IPS DF 6.9 (cell line): ENCODE measurements at regions not wholly inside any gene's neighbourhood (a gene's known extent, or its start where the extent isn't known, plus 50 kb on each side); places are given as distances from the start of the nearest gene placed in this dataset.

Experiments used
- DNase-seq: peaks from one replicate; pipeline ENCODE4 v3.0.0-alpha.2; 2013; ENCODE audit warnings: low read depth, low spot score
- H3K27ac ChIP-seq: one replicate; pipeline ENCODE4 v1.5.1; 2013; ENCODE audit warnings: low read length, control low read depth
- H3K27me3 ChIP-seq: 2 replicates; pipeline ENCODE4 v1.6.1; 2013; ENCODE audit warnings: mild to moderate bottlenecking, low read length; ENCODE audit not compliant: control insufficient read depth, insufficient read depth
- H3K36me3 ChIP-seq: 2 replicates; pipeline ENCODE4 v1.6.1; 2013; ENCODE audit warnings: low read length; ENCODE audit not compliant: control insufficient read depth, insufficient read depth
- H3K4me1 ChIP-seq: 2 replicates; pipeline ENCODE4 v1.6.1; 2013; ENCODE audit warnings: low read length; ENCODE audit not compliant: control insufficient read depth, insufficient read depth
- H3K4me3 ChIP-seq: 2 replicates; pipeline ENCODE4 v1.5.1; 2013; ENCODE audit warnings: mild to moderate bottlenecking, low read length
- H3K9me3 ChIP-seq: 2 replicates; pipeline ENCODE4 v1.6.1; 2013; ENCODE audit warnings: low read length, inconsistent platforms; ENCODE audit not compliant: control insufficient read depth, insufficient read depth
- WGBS: extraction: QIAGEN DNeasy Blood & Tissue Kit; methylation state at CpG from one replicate; pipeline ENCODE4 v1.1.7; 2013; ENCODE audit warnings: mixed read lengths, missing lambda C conversion rate; ENCODE audit not compliant: insufficient read length, insufficient coverage; 5-methylcytosine and 5-hydroxymethylcytosine counted together

- no peak for DNase-seq
- WGBS = no CpG with 5 or more reads among the region's 3 CpGs
These were observed 260.2 kb downstream of the TMX3 start for GRCh38 chr18:68454511-68455228.

GRCh38 chr18:68449292-68449691, 265.6 kb downstream of the TMX3 start:
- no peaks in the 10 kb centered on the region for H3K27me3 ChIP-seq
- no peaks in the 10 kb centered on the region for H3K9me3 ChIP-seq
- H3K4me3 ChIP-seq = no peak overlapping the region
- no peak overlapping the region for H3K27ac ChIP-seq
- no peaks in the 10 kb centered on the region for H3K36me3 ChIP-seq
- no peaks in the 10 kb centered on the region for H3K4me1 ChIP-seq
- WGBS = no CpG with 5 or more reads among the region's 2 CpGs
- DNase-seq = no peak

More at GRCh38 chr18:68454511-68455228, 260.2 kb downstream of the TMX3 start:
- H3K9me3 ChIP-seq = no peaks in the 10 kb centered on the region
- H3K27ac ChIP-seq = no peak overlapping the region
- H3K4me1 ChIP-seq = no peaks in the 10 kb centered on the region
- H3K36me3 ChIP-seq = no peaks in the 10 kb centered on the region
- H3K4me3 ChIP-seq = no peak overlapping the region
- no peaks in the 10 kb centered on the region for H3K27me3 ChIP-seq

GRCh38 chr18:68448736-68449135, 266.2 kb downstream of the TMX3 start:
- Histone ChIP-seq H3K27me3 (no peaks in the 10 kb centered on the region), H3K4me1 (no peaks in the 10 kb centered on the region), H3K27ac (no peak overlapping the region), H3K9me3 (no peaks in the 10 kb centered on the region), H3K4me3 (no peak overlapping the region), H3K36me3 (no peaks in the 10 kb centered on the region)
- DNase-seq = no peak
- WGBS = no CpG with 5 or more reads among the region's 1 CpG

- Histone ChIP-seq H3K9me3 (no peaks in the 10 kb centered on the region), H3K4me3 (no peak overlapping the region), H3K27ac (no peak overlapping the region), H3K4me1 (no peaks in the 10 kb centered on the region), H3K27me3 (no peaks in the 10 kb centered on the region), H3K36me3 (no peaks in the 10 kb centered on the region)
- DNase-seq = no peak
- WGBS = no CpG with 5 or more reads among the region's 1 CpG
These were observed 267.6 kb downstream of the TMX3 start for GRCh38 chr18:68447286-68447685.

- H3K9me3 ChIP-seq = no peaks in the 10 kb centered on the region
These were observed 269.1 kb downstream of the TMX3 start for GRCh38 chr18:68445668-68446426.

GRCh38 chr18:68445136-68445535, 269.8 kb downstream of the TMX3 start:
- no peaks in the 10 kb centered on the region for H3K4me1 ChIP-seq
- no CpG with 5 or more reads among the region's 4 CpGs for WGBS
- H3K27ac ChIP-seq = no peak overlapping the region

More at GRCh38 chr18:68445668-68446426, 269.1 kb downstream of the TMX3 start:
- DNase-seq = no peak
- H3K27ac ChIP-seq = no peak overlapping the region
- no peaks in the 10 kb centered on the region for H3K27me3 ChIP-seq
- no peaks in the 10 kb centered on the region for H3K4me1 ChIP-seq
- no CpG with 5 or more reads among the region's 6 CpGs for WGBS
- no peaks in the 10 kb centered on the region for H3K36me3 ChIP-seq
- no peak overlapping the region for H3K4me3 ChIP-seq

GRCh38 chr18:68441241-68441640, 273.7 kb downstream of the TMX3 start:
- H3K27me3 ChIP-seq = no peaks in the 10 kb centered on the region
- H3K9me3 ChIP-seq = no peaks in the 10 kb centered on the region; the same call in 1 of the 2 replicates
- WGBS = no CpG with 5 or more reads among the region's 3 CpGs
- H3K36me3 ChIP-seq = no peaks in the 10 kb centered on the region
- H3K4me3 ChIP-seq = no peak overlapping the region
- no peak overlapping the region for H3K27ac ChIP-seq
- DNase-seq = no peak
- H3K4me1 ChIP-seq = no peaks in the 10 kb centered on the region

More at GRCh38 chr18:68445136-68445535, 269.8 kb downstream of the TMX3 start:
- no peak for DNase-seq
- Histone ChIP-seq H3K27me3 (no peaks in the 10 kb centered on the region), H3K36me3 (no peaks in the 10 kb centered on the region), H3K4me3 (no peak overlapping the region), H3K9me3 (no peaks in the 10 kb centered on the region)

GRCh38 chr18:68440433-68440832, 274.5 kb downstream of the TMX3 start:
- DNase-seq = no peak
- no peaks in the 10 kb centered on the region for H3K36me3 ChIP-seq
- WGBS = no CpG with 5 or more reads among the region's 6 CpGs
- no peak overlapping the region for H3K27ac ChIP-seq
- no peaks in the 10 kb centered on the region for H3K27me3 ChIP-seq
- no peaks in the 10 kb centered on the region for H3K4me1 ChIP-seq
- H3K9me3 ChIP-seq = no peaks in the 10 kb centered on the region; the same call in 1 of the 2 replicates
- H3K4me3 ChIP-seq = no peak overlapping the region

- Histone ChIP-seq H3K9me3 (no peaks in the 10 kb centered on the region; the same call in 1 of the 2 replicates), H3K4me1 (no peaks in the 10 kb centered on the region), H3K27me3 (no peaks in the 10 kb centered on the region), H3K27ac (no peak overlapping the region), H3K4me3 (no peak overlapping the region), H3K36me3 (no peaks in the 10 kb centered on the region)
- WGBS = no CpG with 5 or more reads among the region's 4 CpGs
- DNase-seq = no peak
These were observed 275.3 kb downstream of the TMX3 start for GRCh38 chr18:68439642-68440041.

- Histone ChIP-seq H3K4me3 (no peak overlapping the region), H3K27me3 (no peaks in the 10 kb centered on the region), H3K4me1 (no peaks in the 10 kb centered on the region), H3K36me3 (no peaks in the 10 kb centered on the region), H3K27ac (no peak overlapping the region), H3K9me3 (no peaks in the 10 kb centered on the region; the same call in 1 of the 2 replicates)
- DNase-seq = no peak
- no CpG with 5 or more reads among the region's 2 CpGs for WGBS
These were observed 275.9 kb downstream of the TMX3 start for GRCh38 chr18:68438983-68439382.
